Stimulated activated memory B cell treated with anti-CD40 and anti-IgM and Interleukin-4, amounts not matched to agents 10 μg/mL and 1 μg/mL and 100 μg/mL, for 72 hours (primary cell): ENCODE measurements at regions not wholly inside any gene's neighbourhood (a gene's known extent, or its start where the extent isn't known, plus 50 kb on each side); places are given as distances from the start of the nearest gene placed in this dataset.

ENCODE experiments used
- ATAC-seq: fragments of 150-1000 bp; cut with Tn5 transposase; 2 replicates; pipeline ENCODE4 v1.10.0; 2021
- H3K27ac Mint-ChIP-seq: one replicate; pipeline ENCODE4 v1.8.0; 2022; ENCODE audit warnings: mild to moderate bottlenecking, mixed read lengths
- H3K27me3 Mint-ChIP-seq: one replicate; pipeline ENCODE4 v1.8.0; 2022; ENCODE audit warnings: mixed read lengths
- H3K36me3 Mint-ChIP-seq: one replicate; pipeline ENCODE4 v1.8.0; 2022; ENCODE audit warnings: mixed read lengths
- H3K4me1 Mint-ChIP-seq: one replicate; pipeline ENCODE4 v1.8.0; 2022; ENCODE audit warnings: mixed read lengths
- H3K4me3 Mint-ChIP-seq: one replicate; pipeline ENCODE4 v1.8.0; 2022; ENCODE audit warnings: mild to moderate bottlenecking, moderate library complexity, mixed read lengths
- H3K9me3 Mint-ChIP-seq: one replicate; pipeline ENCODE4 v1.8.0; 2022; ENCODE audit warnings: mixed read lengths

DNA sequence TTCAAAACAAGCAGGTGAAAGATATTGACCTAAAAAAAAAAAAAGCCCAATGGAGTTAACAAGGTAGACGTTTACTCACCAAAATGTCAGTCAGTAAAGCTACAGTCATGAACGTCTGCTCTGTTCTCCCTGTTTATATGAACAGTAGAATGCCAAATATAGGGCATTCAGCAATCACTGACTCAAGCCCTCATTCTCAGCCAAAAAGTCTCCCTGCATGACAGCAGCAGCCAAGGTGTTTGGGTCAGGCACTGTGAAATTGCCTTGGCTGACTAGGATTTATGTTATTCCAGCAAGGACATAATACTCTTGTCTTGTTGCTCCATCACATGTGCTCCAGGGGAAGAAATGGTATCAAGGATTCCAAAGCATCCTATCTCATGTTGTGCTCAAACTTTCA lies 194.7 kb upstream of the RSPO3 start:
- ATAC-seq, result no peak
- no peaks in the 10 kb centered on the region for H3K27me3 Mint-ChIP-seq
- H3K4me1 Mint-ChIP-seq, result no peaks in the 10 kb centered on the region
- H3K4me3 Mint-ChIP-seq, result no peak overlapping the region
- no peaks in the 10 kb centered on the region for H3K36me3 Mint-ChIP-seq
- H3K27ac Mint-ChIP-seq, result no peak overlapping the region
- no peaks in the 10 kb centered on the region for H3K9me3 Mint-ChIP-seq

DNA sequence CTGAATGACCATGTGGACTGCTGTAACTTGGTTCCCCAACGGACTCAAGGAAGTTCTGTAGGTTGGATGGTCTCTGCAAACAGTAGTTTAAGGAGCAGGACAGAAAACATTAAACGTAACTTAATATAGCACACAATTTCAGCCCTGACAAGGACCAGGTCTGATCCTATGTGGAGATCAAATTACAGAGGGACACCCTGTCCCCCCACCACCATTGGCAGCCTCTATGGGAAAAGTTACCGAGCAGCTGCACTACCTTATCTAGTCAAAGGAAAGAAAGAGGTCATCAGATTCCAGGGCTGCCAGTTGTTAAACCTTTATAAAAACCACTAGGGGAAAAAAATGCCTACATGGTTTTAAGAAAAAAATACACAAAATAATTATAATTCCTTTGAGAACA lies 191.5 kb upstream of the RSPO3 start:
- no peak overlapping the region for H3K27ac Mint-ChIP-seq
- H3K36me3 Mint-ChIP-seq, result no peaks in the 10 kb centered on the region
- H3K9me3 Mint-ChIP-seq, result no peaks in the 10 kb centered on the region
- no peaks in the 10 kb centered on the region for H3K4me1 Mint-ChIP-seq
- H3K27me3 Mint-ChIP-seq, result no peaks in the 10 kb centered on the region
- no peak overlapping the region for H3K4me3 Mint-ChIP-seq
- no peak for ATAC-seq

DNA sequence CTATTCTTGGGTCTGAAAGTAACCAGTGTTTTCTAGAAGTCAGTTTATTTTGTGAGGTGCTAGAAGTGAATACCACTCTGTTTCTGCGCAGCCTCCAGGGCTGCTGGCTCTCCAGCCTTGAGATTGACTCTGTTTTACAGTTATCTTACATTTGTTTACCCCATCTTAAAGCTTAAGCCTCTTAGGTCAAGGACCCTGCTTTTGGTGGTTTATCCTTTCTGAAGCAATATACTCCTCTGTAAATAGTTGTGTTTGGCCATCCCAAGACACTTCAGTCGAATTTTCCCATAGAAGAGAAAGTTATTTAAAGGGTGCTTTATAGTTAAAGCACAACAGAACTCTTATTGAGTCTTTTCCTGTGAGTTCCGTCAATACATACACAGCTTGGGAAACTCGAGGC lies 190.6 kb upstream of the RSPO3 start:
- Mint-ChIP-seq H3K27me3 (no peaks in the 10 kb centered on the region), H3K4me1 (no peaks in the 10 kb centered on the region), H3K27ac (no peak overlapping the region), H3K9me3 (no peaks in the 10 kb centered on the region), H3K4me3 (no peak overlapping the region), H3K36me3 (no peaks in the 10 kb centered on the region)
- no peak for ATAC-seq

DNA sequence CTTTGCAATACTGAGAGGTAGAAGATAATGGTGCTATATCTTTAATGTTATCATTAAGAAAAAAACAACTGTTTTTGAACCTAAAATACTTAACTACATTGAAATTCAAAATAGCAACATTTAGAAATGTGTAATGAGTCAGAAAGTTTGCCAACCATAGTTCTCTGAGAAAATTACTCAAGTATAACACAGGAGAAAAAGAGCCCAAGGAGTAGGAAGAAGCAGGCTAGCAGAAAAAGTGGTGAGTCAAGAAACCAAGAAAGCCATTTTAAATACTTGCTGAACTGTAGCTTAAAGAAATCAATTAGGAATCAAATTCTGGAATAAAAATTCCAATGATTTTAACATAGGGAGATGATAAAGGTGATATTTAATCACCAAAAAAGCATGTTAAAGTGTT lies 181.0 kb upstream of the RSPO3 start:
- Mint-ChIP-seq H3K36me3 (no peaks in the 10 kb centered on the region), H3K4me3 (no peak overlapping the region), H3K27ac (no peak overlapping the region), H3K27me3 (no peaks in the 10 kb centered on the region), H3K9me3 (no peaks in the 10 kb centered on the region), H3K4me1 (no peaks in the 10 kb centered on the region)
- ATAC-seq, result no peak

DNA sequence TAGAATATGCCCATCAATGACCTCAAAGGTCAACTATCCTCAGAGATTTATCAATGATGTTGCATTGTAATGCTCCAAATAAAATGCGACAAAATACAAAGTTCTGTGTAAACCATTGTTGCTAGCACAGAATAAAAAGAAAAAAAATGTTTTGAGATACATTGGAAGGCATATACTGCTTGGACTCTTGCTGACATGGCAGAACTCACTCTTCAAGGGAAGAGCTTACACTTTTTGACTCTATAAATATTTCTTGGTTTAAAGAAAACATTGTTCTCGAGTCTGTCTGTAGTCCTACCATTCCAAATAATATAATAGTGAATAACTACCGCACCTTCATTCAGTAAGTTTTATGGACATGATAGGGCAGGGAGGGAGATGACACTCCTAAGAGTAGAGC lies 178.7 kb upstream of the RSPO3 start:
- no peak for ATAC-seq
- H3K27ac Mint-ChIP-seq, result no peak overlapping the region
- H3K4me1 Mint-ChIP-seq, result no peaks in the 10 kb centered on the region
- no peaks in the 10 kb centered on the region for H3K9me3 Mint-ChIP-seq
- H3K36me3 Mint-ChIP-seq, result no peaks in the 10 kb centered on the region
- no peak overlapping the region for H3K4me3 Mint-ChIP-seq
- no peaks in the 10 kb centered on the region for H3K27me3 Mint-ChIP-seq

DNA sequence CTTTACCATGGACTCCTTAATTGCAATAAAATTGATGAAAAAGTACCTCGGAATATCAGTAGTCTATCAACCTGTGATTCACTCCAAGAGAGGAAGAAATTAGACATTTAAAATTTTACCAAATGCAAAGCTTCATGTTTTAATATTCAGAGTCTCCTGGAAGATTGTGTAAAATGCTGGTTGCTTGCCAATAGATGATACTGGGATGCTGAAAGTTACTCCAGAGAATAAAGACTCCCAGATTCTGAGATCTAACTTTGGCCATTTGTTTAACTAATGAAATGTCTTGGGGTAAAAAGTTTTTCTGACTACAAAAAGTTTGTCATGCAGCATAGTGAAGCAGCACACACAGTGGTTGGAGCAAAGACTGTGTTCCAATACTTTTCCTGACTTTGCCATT lies 176.7 kb upstream of the RSPO3 start:
- ATAC-seq, result no peak
- Mint-ChIP-seq H3K27ac (no peak overlapping the region), H3K4me1 (no peaks in the 10 kb centered on the region), H3K9me3 (no peaks in the 10 kb centered on the region), H3K27me3 (no peaks in the 10 kb centered on the region), H3K4me3 (no peak overlapping the region), H3K36me3 (no peaks in the 10 kb centered on the region)

DNA sequence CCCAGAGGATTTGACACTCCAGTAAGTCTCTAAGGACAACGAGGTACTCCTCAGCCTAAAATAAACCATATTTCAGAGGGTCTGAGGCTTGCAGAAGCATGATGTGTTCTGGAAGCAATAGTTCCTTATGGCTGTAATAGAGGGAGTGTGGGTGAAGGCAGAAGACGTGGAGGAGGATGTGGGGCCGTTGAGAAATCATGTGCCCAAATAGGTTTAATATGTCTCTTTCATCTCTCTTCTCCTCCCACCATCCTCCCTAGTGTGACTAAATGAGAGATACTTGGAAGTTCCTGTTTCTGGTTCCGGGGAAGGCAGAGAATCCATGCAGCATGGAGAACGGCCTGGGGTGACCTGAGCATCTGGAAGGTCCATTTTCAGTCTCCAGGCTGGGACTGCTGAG lies 174.0 kb upstream of the RSPO3 start:
- Mint-ChIP-seq H3K27ac (no peak overlapping the region), H3K9me3 (no peaks in the 10 kb centered on the region), H3K27me3 (no peaks in the 10 kb centered on the region), H3K4me1 (no peaks in the 10 kb centered on the region), H3K36me3 (no peaks in the 10 kb centered on the region), H3K4me3 (no peak overlapping the region)
- ATAC-seq, result no peak

DNA sequence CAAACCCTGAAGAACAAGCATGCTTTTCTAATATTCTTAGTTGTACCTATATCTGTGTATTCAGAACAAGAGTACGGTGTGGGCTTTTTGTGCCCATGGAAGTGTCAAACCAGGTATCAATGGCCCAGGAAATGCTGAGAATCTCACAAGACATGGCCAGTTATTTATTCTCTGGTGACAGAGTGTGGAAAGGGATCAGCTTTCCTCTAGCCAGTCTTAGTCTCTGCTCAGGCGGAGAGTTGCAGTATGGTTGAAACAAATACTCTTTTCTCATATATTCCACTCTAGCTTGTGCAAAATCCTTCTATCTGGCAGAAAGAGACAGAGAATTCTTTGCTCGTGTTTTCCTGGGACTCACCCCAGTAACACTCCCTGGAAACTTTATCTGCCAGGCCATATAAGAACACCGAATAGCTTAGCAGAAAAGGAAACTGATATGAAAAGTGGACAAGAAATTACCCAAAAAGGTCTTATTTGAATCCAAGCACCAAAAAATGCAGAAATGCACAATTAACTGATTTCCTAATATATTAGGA lies 173.3 kb upstream of the RSPO3 start:
- no peak overlapping the region for H3K4me3 Mint-ChIP-seq

DNA sequence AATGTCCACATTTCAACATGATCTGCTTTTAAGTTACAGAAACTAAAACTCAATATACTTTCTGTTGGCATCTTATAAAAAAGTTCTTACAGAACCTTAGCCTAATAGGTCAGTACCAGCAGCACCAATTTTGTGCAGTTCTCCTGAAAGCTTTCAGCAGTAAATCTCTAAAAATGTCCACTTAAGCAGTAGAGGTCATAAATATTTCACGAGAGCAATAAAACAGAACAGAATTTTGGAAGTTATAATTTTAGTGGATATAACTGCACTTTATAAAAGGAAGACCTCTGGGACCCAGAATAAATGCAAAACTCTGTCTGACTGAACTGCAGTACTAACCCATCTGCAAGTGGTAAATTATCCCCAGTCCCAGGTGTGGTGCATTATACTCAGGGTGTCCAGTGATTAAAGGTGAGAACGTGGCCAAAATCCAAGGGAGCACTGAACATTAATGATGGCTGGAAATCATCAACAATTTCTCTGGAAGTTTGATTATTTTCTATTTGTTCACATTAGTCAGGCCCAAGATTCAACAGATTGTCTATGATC lies 172.6 kb upstream of the RSPO3 start:
- H3K4me3 Mint-ChIP-seq, result no peak overlapping the region
- H3K36me3 Mint-ChIP-seq, result no peaks in the 10 kb centered on the region
- ATAC-seq, result no peak
- no peak overlapping the region for H3K27ac Mint-ChIP-seq
- H3K27me3 Mint-ChIP-seq, result no peaks in the 10 kb centered on the region
- H3K4me1 Mint-ChIP-seq, result no peaks in the 10 kb centered on the region
- H3K9me3 Mint-ChIP-seq, result no peaks in the 10 kb centered on the region

More for the DNA sequence above, 173.3 kb upstream of the RSPO3 start:
- H3K36me3 Mint-ChIP-seq, result no peaks in the 10 kb centered on the region
- no peak overlapping the region for H3K27ac Mint-ChIP-seq
- H3K27me3 Mint-ChIP-seq, result no peaks in the 10 kb centered on the region
- no peaks in the 10 kb centered on the region for H3K9me3 Mint-ChIP-seq
- no peak for ATAC-seq
- H3K4me1 Mint-ChIP-seq, result no peaks in the 10 kb centered on the region

DNA sequence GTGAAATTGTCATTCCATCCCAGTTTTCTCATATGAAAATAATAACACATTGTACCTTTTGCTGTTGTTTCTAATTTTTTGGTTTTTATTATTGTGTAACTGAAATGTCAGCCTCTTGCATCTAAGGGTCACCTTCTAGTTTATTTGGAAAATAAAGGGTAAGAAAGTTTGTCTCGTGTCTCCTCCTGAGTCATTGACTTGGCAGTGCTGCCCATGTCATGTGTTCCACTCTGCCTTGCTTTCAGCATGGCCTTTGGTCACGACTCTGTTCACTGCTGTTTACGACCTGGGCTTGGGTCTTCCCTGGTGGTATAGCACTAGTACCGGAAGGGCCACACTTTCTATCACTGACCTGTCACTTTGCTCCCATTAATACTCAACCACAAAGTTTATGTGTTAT lies 171.4 kb upstream of the RSPO3 start:
- Mint-ChIP-seq H3K27ac (no peak overlapping the region), H3K36me3 (no peaks in the 10 kb centered on the region), H3K27me3 (no peaks in the 10 kb centered on the region), H3K4me3 (no peak overlapping the region), H3K9me3 (no peaks in the 10 kb centered on the region), H3K4me1 (no peaks in the 10 kb centered on the region)
- no peak for ATAC-seq

DNA sequence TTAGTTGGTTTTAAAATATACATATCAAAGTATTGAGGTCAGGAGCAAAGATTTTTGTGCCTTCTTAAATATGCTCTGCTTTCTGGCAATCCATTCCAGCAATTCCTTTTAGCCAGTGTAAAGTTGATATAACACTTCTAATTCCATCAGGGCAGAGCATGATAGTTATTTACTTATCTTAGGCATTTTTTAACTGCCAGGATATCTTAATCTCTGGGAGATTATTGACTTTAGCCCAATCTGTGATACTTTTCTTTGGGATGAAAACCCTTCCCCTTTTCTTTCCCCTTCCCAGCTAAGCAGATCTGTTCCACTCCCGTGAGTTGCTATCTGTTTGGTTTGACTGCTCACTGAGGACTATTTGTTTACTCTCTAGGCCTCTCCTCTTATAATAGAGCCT lies 168.7 kb upstream of the RSPO3 start:
- Mint-ChIP-seq H3K27ac (no peak overlapping the region), H3K36me3 (no peaks in the 10 kb centered on the region), H3K27me3 (no peaks in the 10 kb centered on the region), H3K4me3 (no peak overlapping the region), H3K4me1 (no peaks in the 10 kb centered on the region), H3K9me3 (no peaks in the 10 kb centered on the region)
- ATAC-seq, result no peak

DNA sequence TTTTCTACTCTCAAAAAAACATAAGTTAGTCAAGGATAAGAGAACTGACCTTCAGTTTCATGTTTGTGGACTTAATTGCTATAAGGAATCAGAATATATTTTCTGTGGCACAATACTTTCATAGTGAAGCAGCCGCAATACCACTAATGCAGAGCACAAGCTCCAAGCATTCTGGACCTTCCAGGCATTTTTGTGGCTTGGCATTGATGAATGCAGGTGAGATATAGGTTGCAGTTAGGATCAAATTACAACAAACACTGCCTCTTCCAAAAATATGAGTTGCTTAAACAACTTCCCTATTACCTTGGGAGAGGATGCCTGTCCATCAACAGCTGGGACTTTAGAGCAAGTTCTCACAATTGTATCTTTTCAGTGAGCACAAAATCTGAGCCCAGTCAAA lies 162.8 kb upstream of the RSPO3 start:
- Mint-ChIP-seq H3K27me3 (no peaks in the 10 kb centered on the region), H3K9me3 (peaks cover 2% of the 10 kb centered on the region), H3K4me3 (no peak overlapping the region), H3K4me1 (no peaks in the 10 kb centered on the region), H3K27ac (no peak overlapping the region), H3K36me3 (no peaks in the 10 kb centered on the region)
- no peak for ATAC-seq

DNA sequence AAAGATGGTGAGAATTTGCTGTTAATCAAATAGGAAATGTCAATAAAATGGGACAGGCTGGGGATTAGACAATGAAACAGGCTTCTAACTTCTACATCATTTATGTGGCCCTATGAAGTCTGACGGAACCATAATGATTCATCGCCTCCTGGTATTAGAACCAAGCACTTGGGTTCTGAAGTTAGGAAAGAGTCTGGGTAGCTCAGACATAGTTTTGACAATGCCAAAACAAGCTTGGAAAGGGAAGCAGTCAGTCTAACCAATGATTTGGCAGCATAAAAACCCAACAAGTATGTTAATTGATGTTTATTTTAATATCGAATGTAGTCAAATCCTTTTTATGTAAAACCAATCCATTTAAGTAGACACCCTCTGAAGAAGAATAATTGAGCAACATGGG lies 160.8 kb upstream of the RSPO3 start:
- ATAC-seq, result no peak
- Mint-ChIP-seq H3K27ac (no peak overlapping the region), H3K9me3 (peaks cover 2% of the 10 kb centered on the region), H3K27me3 (no peaks in the 10 kb centered on the region), H3K4me1 (no peaks in the 10 kb centered on the region), H3K4me3 (no peak overlapping the region), H3K36me3 (no peaks in the 10 kb centered on the region)

DNA sequence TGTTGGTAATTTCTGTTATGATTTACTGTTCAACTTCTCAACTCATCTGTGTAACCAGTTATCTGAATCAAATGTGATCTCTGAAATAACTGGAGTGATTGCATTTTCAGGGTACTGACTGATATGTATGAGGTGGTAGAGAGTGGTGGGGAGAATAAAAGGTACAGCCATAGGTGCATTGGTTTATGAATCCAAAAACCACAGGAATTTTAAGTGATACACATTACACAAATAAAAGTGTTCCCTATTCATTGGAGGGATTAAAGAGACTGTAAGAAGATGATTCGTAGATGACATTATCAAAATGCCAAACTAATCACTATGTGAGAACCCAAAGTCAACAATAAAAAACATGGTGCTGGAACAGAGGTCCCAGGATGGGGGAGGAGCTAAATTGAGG lies 158.7 kb upstream of the RSPO3 start:
- no peaks in the 10 kb centered on the region for H3K27me3 Mint-ChIP-seq
- H3K9me3 Mint-ChIP-seq, result peaks cover 2% of the 10 kb centered on the region
- no peak for ATAC-seq
- H3K36me3 Mint-ChIP-seq, result no peaks in the 10 kb centered on the region
- no peak overlapping the region for H3K4me3 Mint-ChIP-seq
- no peak overlapping the region for H3K27ac Mint-ChIP-seq
- no peaks in the 10 kb centered on the region for H3K4me1 Mint-ChIP-seq

DNA sequence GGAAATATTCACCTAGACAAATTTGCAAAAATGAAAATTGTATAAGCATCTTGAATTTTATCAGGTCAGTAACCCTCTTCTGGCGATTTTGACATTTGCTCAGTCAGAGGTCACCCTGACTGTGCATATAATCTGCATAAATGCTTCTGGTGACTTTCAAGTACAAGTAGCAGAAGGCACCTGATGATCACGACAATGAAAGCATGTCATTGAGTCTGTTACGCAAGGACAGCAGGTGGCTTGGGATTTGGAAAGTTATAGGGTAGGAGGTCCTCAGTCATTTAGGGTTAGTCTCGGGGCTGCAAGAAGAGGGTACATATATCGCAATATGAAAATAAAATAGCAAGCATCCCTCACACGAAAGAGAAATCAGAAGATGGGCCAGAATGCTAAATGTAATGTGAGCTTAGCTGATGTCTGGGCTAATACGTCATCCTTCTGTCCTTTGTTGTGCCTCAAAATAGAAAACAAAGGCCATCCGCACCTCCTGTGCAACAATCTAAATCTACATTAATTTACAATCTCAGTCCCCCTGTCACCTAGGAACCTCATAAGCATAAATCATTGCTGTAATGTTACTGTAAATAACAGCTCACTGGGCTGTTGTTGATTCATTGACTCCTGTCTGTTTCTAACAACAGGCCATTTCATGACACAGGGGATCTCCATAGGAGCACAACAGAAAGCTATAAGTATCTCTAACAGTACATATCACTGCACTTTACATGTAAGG lies 155.2 kb upstream of the RSPO3 start:
- Mint-ChIP-seq H3K4me3 (no peak overlapping the region), H3K27me3 (no peaks in the 10 kb centered on the region)
- ATAC-seq, result no peak

DNA sequence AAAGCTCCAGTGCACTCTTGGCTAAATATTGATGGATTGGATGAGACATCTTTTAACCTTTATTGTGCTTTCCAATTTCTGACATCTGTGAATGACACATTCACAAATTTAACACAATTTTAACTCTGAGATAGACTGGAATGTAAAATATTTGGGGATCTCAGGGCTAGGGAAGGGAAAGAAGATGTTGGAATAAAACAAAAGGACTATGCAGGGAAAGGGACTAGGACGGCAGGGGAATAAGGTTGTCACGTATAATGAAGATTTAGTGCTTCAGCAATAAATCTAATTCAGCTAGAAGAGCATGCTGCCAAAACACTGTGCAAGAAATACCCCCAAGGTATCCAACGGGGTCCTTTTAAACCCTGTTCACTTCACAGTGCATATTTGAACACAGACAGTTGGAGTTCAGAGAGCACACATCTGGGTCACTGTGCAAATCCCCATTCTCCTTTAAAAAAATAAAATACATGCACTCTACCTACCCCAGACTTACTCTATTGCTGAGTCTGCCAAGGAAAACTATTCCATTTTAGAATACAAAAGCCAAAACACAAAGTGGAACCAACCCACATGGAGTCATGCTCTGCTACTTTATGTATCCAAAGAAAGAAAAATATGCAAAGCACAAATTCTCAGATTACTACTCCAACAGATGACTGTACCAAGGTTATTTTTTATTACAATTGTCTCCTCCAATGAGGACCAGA lies 151.0 kb upstream of the RSPO3 start:
- Mint-ChIP-seq H3K4me3 (no peak overlapping the region), H3K27me3 (no peaks in the 10 kb centered on the region), H3K27ac (no peak overlapping the region), H3K36me3 (no peaks in the 10 kb centered on the region), H3K9me3 (no peaks in the 10 kb centered on the region), H3K4me1 (no peaks in the 10 kb centered on the region)
- no peak for ATAC-seq

More for the DNA sequence above, 155.2 kb upstream of the RSPO3 start:
- no peaks in the 10 kb centered on the region for H3K36me3 Mint-ChIP-seq
- H3K4me1 Mint-ChIP-seq, result no peaks in the 10 kb centered on the region
- H3K27ac Mint-ChIP-seq, result no peak overlapping the region
- peaks cover 2% of the 10 kb centered on the region for H3K9me3 Mint-ChIP-seq
